ENCODE measurements at regions not wholly inside any gene's neighbourhood (a gene's known extent, or its start where the extent isn't known, plus 50 kb on each side); places are given as distances from the start of the nearest gene placed in this dataset.

GRCh38 chrX:30373951-30374350 lies 64.8 kb upstream of the NR0B1 start:
- Histone ChIP-seq H3K27ac (ENCODE audit: extremely low read depth, low read depth, low read length) (no peak overlapping the region), H3K4me1 (replicated peaks in 1 of 2; ENCODE audit: control insufficient read depth in 2 of 2, insufficient read depth in 2 of 2, low read length in 2 of 2) (no peaks in the 10 kb centered on the region), H3K79me2 (ENCODE audit: control insufficient read depth, insufficient read depth, low read length) (no peaks in the 10 kb centered on the region), H4K20me1 (replicated peaks; ENCODE audit: control insufficient read depth, insufficient read depth, low read length) (no peaks in the 10 kb centered on the region), H3K9ac (ENCODE audit: insufficient read depth in 1 of 2, low read depth in 2 of 2, low read length in 2 of 2) (no peak overlapping the region), H3K36me3 (ENCODE audit: control insufficient read depth, insufficient read depth, low read length) (no peaks in the 10 kb centered on the region), H3K9me3 (replicated peaks; ENCODE audit: control insufficient read depth, insufficient read depth, low read depth, low read length) (no peaks in the 10 kb centered on the region), H3K4me3 (no peak overlapping the region), H3K4me2 (ENCODE audit: insufficient read depth, low read length) (no peak overlapping the region), H3K9me1 (ENCODE audit: control insufficient read depth, insufficient read depth, low read length) (no peaks in the 10 kb centered on the region), H3K27me3 (ENCODE audit: control insufficient read depth in 2 of 2, insufficient read depth in 2 of 2, low read length in 2 of 2) (no peaks in the 10 kb centered on the region), H2AFZ (ENCODE audit: low read depth, low read length) (no peak overlapping the region)
- no peak for DNase-seq (ENCODE audit: extremely low read depth in 1 of 4, low spot score in 3 of 4)
- in situ Hi-C loops (cut with MboI) = no loop called here
- BruUV-seq (replicated peaks) = no TSS peak
- ChIA-PET POLR2A (no interaction called here), CTCF (ENCODE audit: low intra/inter-chr PET ratio) (no interaction called here)
- WGBS (ENCODE audit: insufficient coverage, low coverage, missing lambda C conversion rate) = 0% methylated on average over 3 of the region's 3 CpGs
- no peak for ATAC-seq
- no peak for FAIRE-seq
- no peak for TF ChIP-seq MEF2D (tag; conservative IDR thresholded peaks at IDR 0.05; ENCODE audit: low read depth)
- TF ChIP-seq FOXJ2 (tag; IDR thresholded peaks at IDR 0.05) = no peak
- no peak for TF ChIP-seq ADNP (tag; IDR thresholded peaks at IDR 0.05)
- intact Hi-C loops (cut with micrococcal nuclease) = no loop called here

- Histone ChIP-seq H3K36me3 (ENCODE audit: control insufficient read depth, insufficient read depth, low read length) (no peaks in the 10 kb centered on the region), H3K27me3 (ENCODE audit: control insufficient read depth in 2 of 2, insufficient read depth in 2 of 2, low read length in 2 of 2) (no peaks in the 10 kb centered on the region), H3K4me1 (replicated peaks in 1 of 2; ENCODE audit: control insufficient read depth in 2 of 2, insufficient read depth in 2 of 2, low read length in 2 of 2) (no peaks in the 10 kb centered on the region), H2AFZ (ENCODE audit: low read depth, low read length) (no peak overlapping the region), H3K9ac (ENCODE audit: insufficient read depth in 1 of 2, low read depth in 2 of 2, low read length in 2 of 2) (no peak overlapping the region), H3K9me1 (ENCODE audit: control insufficient read depth, insufficient read depth, low read length) (no peaks in the 10 kb centered on the region), H3K4me3 (no peak overlapping the region), H3K27ac (ENCODE audit: extremely low read depth, low read depth, low read length) (no peak overlapping the region), H3K79me2 (ENCODE audit: control insufficient read depth, insufficient read depth, low read length) (no peaks in the 10 kb centered on the region), H3K9me3 (replicated peaks; ENCODE audit: control insufficient read depth, insufficient read depth, low read depth, low read length) (no peaks in the 10 kb centered on the region), H4K20me1 (replicated peaks; ENCODE audit: control insufficient read depth, insufficient read depth, low read length) (no peaks in the 10 kb centered on the region), H3K4me2 (ENCODE audit: insufficient read depth, low read length) (no peak overlapping the region)
- WGBS (ENCODE audit: insufficient coverage, low coverage, missing lambda C conversion rate) = 0% methylated on average over 4 of the region's 5 CpGs
- no TSS peak for BruUV-seq (replicated peaks)
- no peak for ATAC-seq
- FAIRE-seq = no peak
- intact Hi-C loops (cut with micrococcal nuclease) = no loop called here
- in situ Hi-C loops (cut with MboI) = no loop called here
- no peak for DNase-seq (ENCODE audit: extremely low read depth in 1 of 4, low spot score in 3 of 4)
- CTCF ChIA-PET (ENCODE audit: low intra/inter-chr PET ratio) = no interaction called here
- POLR2A ChIA-PET = no interaction called here
- TF ChIP-seq NKRF (IDR thresholded peaks at IDR 0.05; ENCODE audit: borderline replicate concordance) = no peak
- TF ChIP-seq ZNF263 (CRISPR knock-in tag; IDR thresholded peaks at IDR 0.05; ENCODE audit: borderline replicate concordance) = no peak
- TF ChIP-seq ZNF24 (IDR thresholded peaks at IDR 0.05) = no peak
- TF ChIP-seq TRIM25 (IDR thresholded peaks at IDR 0.05; ENCODE audit: borderline replicate concordance) = no peak
- TF ChIP-seq ZNF592 (IDR thresholded peaks at IDR 0.05) = no peak
- TF ChIP-seq HDAC1 (IDR thresholded peaks at IDR 0.05) = no peak
These were observed 64.3 kb upstream of the NR0B1 start for GRCh38 chrX:30373479-30373878.
